ENCODE measurements at regions not wholly inside any gene's neighbourhood (a gene's known extent, or its start where the extent isn't known, plus 50 kb on each side); places are given as distances from the start of the nearest gene placed in this dataset.

DNA sequence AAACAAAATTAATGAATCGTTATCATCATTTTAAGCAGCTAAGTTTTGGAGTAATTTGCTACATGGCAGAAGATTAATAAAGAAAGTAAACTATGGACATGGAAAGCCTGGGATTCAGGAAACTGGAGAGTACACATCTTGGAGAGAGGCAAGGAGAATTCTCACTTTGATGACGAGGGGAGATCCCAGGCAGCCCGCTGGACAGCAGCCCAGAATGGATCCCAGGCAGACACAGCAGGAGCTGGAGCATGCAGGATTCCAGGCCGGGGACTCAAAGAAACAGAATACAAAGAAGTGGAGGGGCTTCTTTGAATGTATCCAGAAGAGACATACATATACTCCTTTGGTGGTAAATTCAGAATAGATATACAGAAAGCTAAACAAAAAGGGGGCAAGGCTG lies 118.0 kb upstream of the ATP6AP2 start:
- TF ChIP-seq CTCF (IDR thresholded peaks at IDR 0.05): no peak
- TF ChIP-seq POLR2A (IDR thresholded peaks at IDR 0.05): no peak

Measured in uterus (tissue), 2 donors.